NCI-H345 treated with DMSO at 0.1 percent for 48 hours (cell line): ENCODE measurements at regions not wholly inside any gene's neighbourhood (a gene's known extent, or its start where the extent isn't known, plus 50 kb on each side); places are given as distances from the start of the nearest gene placed in this dataset.

ENCODE experiments used
- DNase-seq: peaks from one replicate; lab custom pipeline; 2025; ENCODE audit not compliant: unreplicated experiment; lab: John Stamatoyannopoulos, UW

DNA sequence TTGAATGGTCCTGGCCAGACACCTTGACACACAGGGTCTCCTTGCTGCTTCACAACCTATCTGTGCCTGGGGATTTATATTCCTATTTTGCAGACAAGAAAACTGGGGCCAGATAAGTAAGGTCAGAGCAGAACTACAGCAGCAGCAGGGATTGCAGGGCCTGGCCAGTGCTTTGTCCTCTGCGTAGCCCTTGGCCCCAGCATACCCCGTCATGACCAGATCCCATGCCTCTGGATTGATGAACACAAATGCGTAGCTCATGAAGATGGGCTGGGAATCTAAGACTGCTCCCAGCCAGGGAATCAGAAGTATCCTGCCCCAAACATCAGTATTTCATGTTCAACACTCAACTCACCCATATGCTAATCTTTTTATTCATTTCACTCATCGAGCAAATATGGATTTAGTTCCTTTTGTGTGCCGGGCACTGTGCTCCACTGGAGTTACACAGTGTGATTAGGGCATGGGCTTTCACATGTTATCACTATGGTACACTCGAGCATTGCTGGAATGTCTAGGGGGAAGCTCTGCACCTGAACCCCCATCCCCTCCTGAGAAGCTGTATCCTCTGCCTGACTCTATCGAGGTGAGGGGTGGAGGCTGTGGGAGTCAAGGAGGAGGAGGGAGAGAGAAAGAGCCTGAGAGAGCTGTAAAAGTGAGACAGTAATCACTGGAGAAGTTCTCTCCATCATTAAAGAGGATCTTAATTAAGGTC, 143.3 kb downstream of the CYP26B1 start:
- no peak for DNase-seq

- no peak for DNase-seq
Observed at GRCh38 chr2:72003796-72004195, 143.9 kb downstream of the CYP26B1 start.

DNA sequence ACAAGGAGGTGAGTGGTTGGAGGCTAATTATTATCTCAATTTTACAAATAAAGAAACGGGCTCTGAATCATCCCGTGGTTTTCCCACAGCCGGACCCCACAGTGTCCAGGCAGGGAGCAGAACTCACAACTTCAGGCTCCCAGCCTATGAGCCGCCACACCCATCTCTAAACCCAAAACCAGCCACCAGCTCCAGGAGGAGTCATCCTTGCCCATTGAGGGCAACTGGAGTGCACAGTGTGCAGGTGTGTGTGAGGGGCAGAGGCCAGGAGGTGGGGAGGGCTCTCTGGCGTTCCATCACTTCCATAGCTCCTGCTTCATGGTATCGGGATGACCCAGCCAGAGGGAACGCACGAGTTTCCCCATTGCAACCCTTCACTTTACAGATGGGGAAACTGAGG, 144.5 kb downstream of the CYP26B1 start:
- DNase-seq: no peak

DNA sequence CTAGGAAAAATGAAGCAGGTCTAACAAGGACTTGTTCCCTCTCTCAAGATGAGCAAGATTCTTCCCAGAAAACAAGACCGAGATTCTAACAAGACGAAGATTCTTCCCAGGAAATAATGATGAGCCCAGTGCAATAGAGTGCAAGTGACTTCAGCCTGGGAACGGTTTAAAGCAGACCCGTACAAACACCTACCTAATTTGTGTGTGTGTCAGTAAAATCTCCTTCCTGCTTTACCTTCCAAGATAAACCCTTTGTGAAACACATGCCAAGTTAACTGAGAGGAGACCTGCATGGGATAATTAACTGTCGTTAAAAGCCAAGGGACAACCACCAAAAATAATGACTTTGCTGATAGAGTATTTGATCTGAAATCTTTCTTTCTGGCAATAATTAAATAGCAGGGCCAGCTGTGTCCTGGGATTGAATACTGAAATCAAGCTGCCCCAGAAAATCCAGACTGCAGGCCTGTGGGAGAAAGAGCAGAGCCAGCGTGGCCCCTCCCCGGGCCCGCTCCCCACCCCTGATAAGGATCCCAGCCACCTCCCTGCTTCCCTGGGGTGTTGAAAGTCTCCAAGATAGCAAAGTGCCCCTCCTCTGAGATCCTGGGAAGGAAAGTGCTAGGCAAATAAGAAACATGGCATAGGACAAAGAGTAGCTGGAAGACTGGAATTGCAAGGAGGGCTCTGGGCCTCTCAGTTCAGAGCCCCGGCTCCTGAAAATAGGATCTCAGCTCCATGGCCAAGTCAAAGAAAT, 145.5 kb downstream of the CYP26B1 start:
- no peak for DNase-seq

GRCh38 chr2:72000110-72000509, 147.6 kb downstream of the CYP26B1 start:
- no peak for DNase-seq

DNA sequence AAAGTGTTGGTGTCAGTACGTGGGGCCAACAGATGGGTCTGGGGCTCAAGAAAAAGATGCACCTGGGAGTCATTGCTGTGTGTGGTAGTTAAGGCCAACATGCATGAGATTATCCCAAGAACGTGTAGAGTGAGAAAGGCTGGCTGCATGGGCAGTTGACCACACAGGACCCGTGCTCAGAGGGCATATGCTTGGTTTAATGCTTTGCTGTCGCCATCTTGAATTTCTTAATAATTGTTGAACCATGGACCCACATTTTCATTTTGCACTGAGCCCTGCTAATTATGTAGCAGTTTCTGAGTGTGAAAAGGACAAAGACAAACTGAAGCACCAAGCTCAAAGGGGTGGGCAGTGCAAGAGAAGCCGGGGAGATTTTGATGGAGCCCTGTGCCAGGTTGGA, 148.1 kb downstream of the CYP26B1 start:
- DNase-seq: no peak

- no peak for DNase-seq
Observed at GRCh38 chr2:71997843-71998242, 149.8 kb downstream of the CYP26B1 start.

GRCh38 chr2:71995067-71995665, 152.5 kb downstream of the CYP26B1 start:
- DNase-seq: no peak

GRCh38 chr2:71992036-71992435, 155.6 kb downstream of the CYP26B1 start:
- DNase-seq: no peak

DNA sequence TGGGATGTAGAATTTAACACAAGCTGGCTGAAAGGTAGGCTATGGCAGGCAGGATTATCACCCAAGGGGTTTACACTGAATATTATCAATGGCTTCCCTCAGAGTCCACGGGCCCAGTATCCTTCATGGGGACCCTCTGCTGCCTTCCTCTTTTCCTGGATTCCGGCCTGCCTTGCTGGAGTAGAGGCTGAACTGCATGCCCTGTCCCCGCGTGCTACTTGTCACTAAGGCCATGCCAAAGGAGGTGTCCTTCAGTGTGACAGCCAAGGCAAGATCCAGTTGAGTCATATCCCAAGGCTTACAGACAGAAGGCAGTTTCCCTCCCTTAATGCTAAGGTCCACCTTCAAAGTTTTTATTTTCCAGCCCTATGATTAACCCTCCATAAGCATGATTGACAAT, 156.3 kb downstream of the CYP26B1 start:
- no peak for DNase-seq

GRCh38 chr2:71990826-71991225, 156.8 kb downstream of the CYP26B1 start:
- DNase-seq: no peak

GRCh38 chr2:71990122-71990521, 157.5 kb downstream of the CYP26B1 start:
- DNase-seq: no peak

DNA sequence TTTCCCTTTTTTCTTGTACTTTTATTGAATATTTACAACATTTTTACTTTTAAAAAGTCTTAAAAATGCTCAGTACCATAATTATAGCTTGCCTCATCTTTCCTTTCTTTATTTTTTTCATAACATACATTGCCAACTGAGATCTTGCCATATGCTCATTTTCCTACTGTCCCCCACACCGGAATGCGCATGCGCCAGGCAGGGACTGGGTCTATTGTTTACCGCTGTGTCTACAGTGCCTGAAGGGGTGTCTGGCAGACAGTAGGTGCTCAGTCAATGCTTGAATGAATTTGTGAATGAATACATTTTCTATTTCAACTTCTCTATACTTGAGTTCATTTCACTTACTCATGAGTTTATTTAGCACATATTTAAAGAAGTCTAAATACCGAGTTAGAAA, 158.0 kb downstream of the CYP26B1 start:
- DNase-seq: no peak

DNA sequence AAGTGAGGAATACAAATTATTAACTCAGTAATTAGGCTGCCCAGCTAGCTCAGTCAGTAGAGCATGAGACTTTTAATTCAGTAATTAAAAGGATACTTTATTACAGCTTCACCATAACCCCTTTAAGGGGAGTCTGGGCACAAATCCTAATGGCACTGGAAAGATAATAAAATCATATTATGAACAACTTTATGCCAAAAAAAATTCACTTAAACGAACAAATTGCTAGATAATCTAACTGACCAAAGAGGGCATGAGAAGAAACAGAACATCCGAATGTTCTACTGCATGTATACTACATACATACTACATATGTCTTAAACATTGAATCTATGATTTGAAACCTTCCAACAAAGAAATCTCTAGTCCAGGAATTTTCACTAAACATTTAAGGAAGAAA, 159.5 kb downstream of the CYP26B1 start:
- DNase-seq: no peak

GRCh38 chr2:71976685-71977084, 171.0 kb downstream of the CYP26B1 start:
- no peak for DNase-seq

DNA sequence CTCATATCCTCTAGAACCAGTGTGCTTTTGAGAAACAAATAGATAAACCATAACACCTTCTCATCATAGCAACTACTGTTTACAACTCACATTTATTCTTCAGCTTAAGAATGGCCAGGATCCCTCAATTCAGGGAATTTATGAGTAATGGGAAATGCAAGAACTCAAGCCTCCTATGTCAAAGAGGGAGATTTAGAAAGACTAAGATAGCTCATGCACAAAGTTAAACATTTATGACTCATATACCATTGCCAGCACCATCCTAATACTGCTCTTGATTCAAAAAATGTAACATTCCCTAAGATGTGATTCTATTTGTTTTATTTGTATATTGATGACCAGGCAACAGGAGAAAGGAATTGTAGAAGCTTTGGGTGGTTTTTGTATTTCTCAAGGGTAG, 172.8 kb downstream of the CYP26B1 start:
- DNase-seq: no peak

GRCh38 chr2:71971493-71971892, 176.2 kb downstream of the CYP26B1 start:
- no peak for DNase-seq

DNA sequence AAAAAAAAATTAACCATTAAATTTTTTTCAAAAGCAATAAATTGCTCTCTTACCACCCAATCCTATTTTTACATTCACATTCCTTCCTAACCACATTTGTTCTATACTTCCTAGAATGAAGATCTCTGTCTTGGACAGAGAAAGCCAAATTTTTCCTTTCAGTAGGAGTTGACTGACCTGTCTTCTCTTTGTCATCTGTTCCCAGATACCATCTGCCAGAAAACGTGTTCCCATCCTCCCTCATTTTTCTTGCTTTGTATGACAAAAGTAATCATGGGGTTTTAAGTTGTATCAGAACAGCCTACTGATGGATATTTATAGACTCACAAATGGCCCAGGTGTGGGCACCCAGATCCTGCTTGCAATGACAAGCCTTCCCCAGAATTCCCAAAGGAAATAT, 182.1 kb downstream of the CYP26B1 start:
- DNase-seq: no peak

DNA sequence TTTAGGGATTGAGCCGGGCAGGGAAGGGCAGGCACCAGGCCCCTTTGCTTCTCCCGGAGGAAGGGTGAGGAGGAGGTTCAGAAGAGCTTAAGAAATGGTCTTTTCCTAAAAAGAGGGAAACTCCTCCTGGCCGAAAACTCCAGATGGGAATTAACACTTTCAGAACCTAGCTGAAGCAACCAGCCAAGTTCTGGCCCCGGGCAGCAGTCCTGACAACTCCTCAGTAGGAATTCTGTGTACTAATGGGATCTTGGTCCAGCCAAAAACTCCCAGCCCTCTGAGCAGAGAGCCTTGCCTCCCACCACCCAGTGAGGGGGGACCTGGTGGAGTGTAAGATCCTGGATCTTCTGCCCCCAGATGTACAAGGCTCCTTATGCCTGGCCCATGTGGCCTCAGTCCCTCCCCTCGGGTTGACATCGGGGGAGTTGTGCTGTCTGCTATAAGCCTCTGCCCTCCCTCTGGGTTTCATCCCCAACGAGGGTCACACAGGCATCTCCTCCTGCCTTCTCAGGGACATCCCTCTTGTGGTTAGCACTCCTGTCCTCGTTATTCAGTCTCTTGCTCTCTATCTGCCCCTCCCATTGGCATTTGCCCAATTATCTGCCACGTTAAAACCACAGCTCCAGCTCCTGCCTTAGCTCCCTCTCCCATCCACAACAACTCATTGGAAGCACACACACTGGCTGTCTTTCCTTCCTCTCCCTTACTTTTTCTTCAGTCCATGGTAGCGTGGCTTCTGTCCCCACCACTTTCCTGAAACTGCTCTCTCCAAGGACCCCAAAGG, 184.6 kb downstream of the CYP26B1 start:
- no peak for DNase-seq

DNA sequence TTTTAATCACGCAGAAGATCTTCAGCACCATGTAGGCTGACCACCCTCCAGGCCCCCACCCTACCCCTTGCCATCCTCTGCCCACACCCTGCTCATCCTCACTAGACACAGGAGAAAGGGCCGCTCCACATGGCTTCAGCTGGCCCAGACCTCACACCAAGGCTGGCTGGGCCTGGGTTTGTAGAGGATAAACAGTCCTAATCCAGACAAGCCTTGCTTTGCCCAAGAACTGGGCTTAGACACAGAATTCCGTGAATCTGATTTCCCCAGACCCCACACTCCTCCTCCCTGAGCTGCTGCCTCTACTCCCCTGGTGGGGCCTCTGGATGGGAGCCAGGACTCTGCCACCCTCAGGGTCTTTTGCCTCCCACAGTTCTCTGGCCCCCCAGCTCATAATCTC, 185.3 kb downstream of the CYP26B1 start:
- no peak for DNase-seq

GRCh38 chr2:71961289-71962027, 186.2 kb downstream of the CYP26B1 start:
- no peak for DNase-seq
